AG10803 (cell line): ENCODE measurements at regions not wholly inside any gene's neighbourhood (a gene's known extent, or its start where the extent isn't known, plus 50 kb on each side); places are given as distances from the start of the nearest gene placed in this dataset.

Experiments
- DNase-seq: peaks from one replicate; pipeline ENCODE4 v3.0.0; 2010; ENCODE audit warnings: low read depth
- H3K4me3 ChIP-seq: 2 replicates; pipeline ENCODE4 v1.5.1; 2011; ENCODE audit warnings: mild to moderate bottlenecking, low read length, control low read depth
- CTCF ChIP-seq: conservative IDR thresholded peaks from 2 replicates; pipeline ENCODE4 v1.5.1; 2011; ENCODE audit warnings: mild to moderate bottlenecking, low read length, control low read depth, inconsistent platforms

GRCh38 chr9:80259079-80259478 lies 687.3 kb downstream of the TLE4 start:
- H3K4me3 ChIP-seq, result no peak overlapping the region
- TF ChIP-seq CTCF, result no peak
- DNase-seq, result no peak

DNA sequence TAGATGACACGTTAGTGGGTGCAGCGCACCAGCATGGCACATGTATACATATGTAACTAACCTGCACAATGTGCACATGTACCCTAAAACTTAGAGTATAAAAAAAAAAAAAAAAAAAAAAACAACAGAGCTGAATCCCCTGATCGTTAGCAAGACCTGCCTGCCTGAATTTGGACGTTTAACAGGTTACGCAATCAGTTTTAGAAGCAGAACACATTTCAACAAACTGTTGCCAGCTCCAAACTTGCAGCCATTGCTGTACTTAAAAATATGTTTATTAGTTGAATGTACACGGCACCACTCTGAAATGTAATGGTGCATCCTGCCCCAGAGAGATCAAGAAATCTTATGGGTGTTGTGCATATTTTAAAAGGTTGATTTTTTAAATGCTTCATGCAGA lies 680.0 kb downstream of the TLE4 start:
- DNase-seq, result no peak
- H3K4me3 ChIP-seq, result no peak overlapping the region
- TF ChIP-seq CTCF, result no peak

GRCh38 chr9:80242022-80242421 lies 670.3 kb downstream of the TLE4 start:
- no peak for TF ChIP-seq CTCF
- DNase-seq, result no peak
- no peak overlapping the region for H3K4me3 ChIP-seq

- no peak for DNase-seq
- no peak for TF ChIP-seq CTCF
- H3K4me3 ChIP-seq, result no peak overlapping the region
These were observed 664.0 kb downstream of the TLE4 start for GRCh38 chr9:80235752-80236151.

- no peak for TF ChIP-seq CTCF
- no peak overlapping the region for H3K4me3 ChIP-seq
- no peak for DNase-seq
These were observed 662.1 kb downstream of the TLE4 start for GRCh38 chr9:80233906-80234305.

- DNase-seq, result no peak
- TF ChIP-seq CTCF, result no peak
These were observed 661.5 kb downstream of the TLE4 start for GRCh38 chr9:80233102-80233843.

More at GRCh38 chr9:80233102-80233843, 661.5 kb downstream of the TLE4 start:
- H3K4me3 ChIP-seq, result no peak overlapping the region
